ENCODE measurements at regions not wholly inside any gene's neighbourhood (a gene's known extent, or its start where the extent isn't known, plus 50 kb on each side); places are given as distances from the start of the nearest gene placed in this dataset.

GRCh38 chrX:150184491-150184890, 178.6 kb upstream of the MAMLD1 start:
- TF ChIP-seq CTCF (IDR thresholded peaks at IDR 0.05): no peak
- TF ChIP-seq POLR2A (IDR thresholded peaks at IDR 0.05): no peak

Measured in right lobe of liver (tissue), 4 donors.